ENCODE measurements at regions not wholly inside any gene's neighbourhood (a gene's known extent, or its start where the extent isn't known, plus 50 kb on each side); places are given as distances from the start of the nearest gene placed in this dataset.
"Not testable (repeated sequence)": the region's sequence is repeated elsewhere in the genome, so short reads cannot be mapped to it uniquely, and the experiment has no call there.

GRCh38 chr6:92979281-92979680 is 440.1 kb downstream of the EPHA7 start:
- peak in 2 of 4 donors; percentile 8 to 13 for DNase-seq
- no peak overlapping the region for H3K4me3 ChIP-seq
- ATAC-seq = no peak
- H3K27me3 ChIP-seq = no peaks in the 10 kb centered on the region
- WGBS, 2 donors = 43 to 67% methylated on average over 2 of the region's 2 CpGs
- H3K36me3 ChIP-seq (replicated peaks in 1 of 2; ENCODE audit: insufficient read depth in 1 of 2, low read depth in 2 of 2) = no peaks in the 10 kb centered on the region
- intact Hi-C loops (cut with DNase I) = no loop called here
- no peaks in the 10 kb centered on the region for H3K9me3 ChIP-seq
- no peaks in the 10 kb centered on the region for H3K4me1 ChIP-seq
- H3K27ac ChIP-seq = no peak overlapping the region
- TF ChIP-seq POLR2A (IDR thresholded peaks at IDR 0.05) = no peak
- no peak for TF ChIP-seq CTCF (IDR thresholded peaks at IDR 0.05)

GRCh38 chr6:92977018-92977417 is 442.3 kb downstream of the EPHA7 start:
- intact Hi-C loops (cut with DNase I) = no loop called here
- Histone ChIP-seq H3K27me3 (no peaks in the 10 kb centered on the region), H3K36me3 (replicated peaks in 1 of 2; ENCODE audit: insufficient read depth in 1 of 2, low read depth in 2 of 2) (no peaks in the 10 kb centered on the region), H3K4me3 (no peak overlapping the region), H3K4me1 (no peaks in the 10 kb centered on the region), H3K27ac (no peak overlapping the region), H3K9me3 (no peaks in the 10 kb centered on the region)
- TF ChIP-seq CTCF (IDR thresholded peaks at IDR 0.05) (no peak), POLR2A (IDR thresholded peaks at IDR 0.05) (no peak)
- DNase-seq (no peak), ATAC-seq (no peak)
- WGBS, 2 donors = 7 to 23% methylated on average over 1 of the region's 1 CpG

GRCh38 chr6:92967362-92967761 is 452.0 kb downstream of the EPHA7 start:
- Histone ChIP-seq H3K4me3 (no peak overlapping the region), H3K27ac (no peak overlapping the region), H3K4me1 (no peaks in the 10 kb centered on the region), H3K27me3 (no peaks in the 10 kb centered on the region), H3K9me3 (no peaks in the 10 kb centered on the region), H3K36me3 (replicated peaks in 1 of 2; ENCODE audit: insufficient read depth in 1 of 2, low read depth in 2 of 2) (no peaks in the 10 kb centered on the region)
- TF ChIP-seq CTCF (IDR thresholded peaks at IDR 0.05) (no peak), POLR2A (IDR thresholded peaks at IDR 0.05) (no peak)
- intact Hi-C loops (cut with DNase I) = no loop called here
- no peak for DNase-seq
- no peak for ATAC-seq

GRCh38 chr6:92962846-92963245 is 456.5 kb downstream of the EPHA7 start:
- TF ChIP-seq CTCF (IDR thresholded peaks at IDR 0.05) (no peak), POLR2A (IDR thresholded peaks at IDR 0.05) (no peak)
- H3K4me3 ChIP-seq = no peak overlapping the region
- WGBS, 2 donors = 53 to 61% methylated on average over 1 of the region's 1 CpG
- H3K27ac ChIP-seq = no peak overlapping the region
- H3K36me3 ChIP-seq (replicated peaks in 1 of 2; ENCODE audit: insufficient read depth in 1 of 2, low read depth in 2 of 2) = no peaks in the 10 kb centered on the region
- no peaks in the 10 kb centered on the region for H3K27me3 ChIP-seq
- H3K4me1 ChIP-seq = no peaks in the 10 kb centered on the region
- ATAC-seq = no peak
- H3K9me3 ChIP-seq = no peaks in the 10 kb centered on the region
- no peak for DNase-seq
- intact Hi-C loops (cut with DNase I) = no loop called here

- intact Hi-C loops (cut with DNase I); H3K27me3 ChIP-seq; H3K4me3 ChIP-seq; H3K4me1 ChIP-seq; H3K36me3 ChIP-seq (replicated peaks in 1 of 2; ENCODE audit: insufficient read depth in 1 of 2, low read depth in 2 of 2); H3K9me3 ChIP-seq; DNase-seq; ATAC-seq; H3K27ac ChIP-seq: not testable (repeated sequence)
- WGBS, 2 donors = 71 to 78% methylated on average over 7 of the region's 7 CpGs
Measured at GRCh38 chr6:92952111-92952510, 467.2 kb downstream of the EPHA7 start.

All from body of pancreas (tissue), 4 donors.